Prostate gland (tissue), 2 donors: ENCODE measurements at regions not wholly inside any gene's neighbourhood (a gene's known extent, or its start where the extent isn't known, plus 50 kb on each side); places are given as distances from the start of the nearest gene placed in this dataset.

Source experiments
- CTCF ChIP-seq, 4 experiments: fragments of 200-600 bp in 2 of 4; fragments of 450-650 bp in 2 of 4; sonication (generic) in 2 of 4; IDR thresholded peaks; 1 replicate in 3 of 4; 2 replicates in 1 of 4; pipeline ENCODE4 v1.5.1; 2016 to 2019; ENCODE audit warnings: antibody characterized with exemption in 4 of 4, mild to moderate bottlenecking in 2 of 4, moderate library complexity in 2 of 4
- POLR2A ChIP-seq: fragments of 450-650 bp; IDR thresholded peaks from one replicate; pipeline ENCODE4 v1.6.1; 2016; ENCODE audit warnings: antibody characterized with exemption, mild to moderate bottlenecking

- TF ChIP-seq CTCF (IDR thresholded peaks at IDR 0.05), result no peak
- no peak for TF ChIP-seq POLR2A
Measured at GRCh38 chr3:73235768-73236167, 174.3 kb downstream of the EBLN2 start.
